ENCODE measurements at regions not wholly inside any gene's neighbourhood (a gene's known extent, or its start where the extent isn't known, plus 50 kb on each side); places are given as distances from the start of the nearest gene placed in this dataset.

DNA sequence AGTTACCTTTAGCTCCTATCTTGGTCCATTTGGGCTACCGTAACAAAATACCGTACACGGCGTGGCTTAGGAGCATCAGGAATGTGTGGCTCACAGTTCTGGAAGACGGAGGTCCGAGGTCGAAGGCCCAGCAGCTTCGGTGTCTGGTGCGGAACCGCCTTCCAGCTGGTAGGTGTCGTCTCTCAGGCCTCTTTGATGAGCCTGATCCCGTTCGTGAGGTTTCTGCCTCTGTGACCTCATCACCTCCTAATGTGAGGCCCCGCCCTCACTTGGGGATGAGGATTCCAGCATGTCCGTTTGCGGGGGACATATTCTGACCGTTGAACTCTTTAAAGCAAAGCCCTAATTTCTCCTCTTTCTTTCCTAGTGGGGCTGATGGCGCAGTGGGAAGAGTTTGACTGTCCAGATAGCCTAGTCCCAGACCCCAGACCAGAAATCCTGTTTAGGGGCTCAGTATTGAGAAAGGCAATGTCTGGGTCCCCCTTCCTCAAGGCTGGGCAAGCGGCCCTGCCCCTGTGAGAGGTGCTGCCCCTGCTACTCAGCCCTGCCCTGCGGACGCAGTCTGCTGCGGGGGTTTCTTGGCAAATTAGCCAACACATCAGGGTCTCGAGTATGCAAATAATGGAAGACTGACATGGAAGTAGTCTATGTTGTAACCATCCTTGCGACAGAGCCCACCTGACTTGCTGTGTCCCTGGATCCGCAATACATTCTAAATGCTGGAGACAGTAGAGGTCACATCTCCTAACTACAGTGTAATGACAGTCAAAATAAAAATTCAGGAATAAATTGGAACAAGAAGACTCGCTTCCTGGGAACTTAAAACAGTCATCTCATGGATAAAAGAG, 128.0 kb downstream of the ASB1 start:
- TF ChIP-seq, protein P1, sequence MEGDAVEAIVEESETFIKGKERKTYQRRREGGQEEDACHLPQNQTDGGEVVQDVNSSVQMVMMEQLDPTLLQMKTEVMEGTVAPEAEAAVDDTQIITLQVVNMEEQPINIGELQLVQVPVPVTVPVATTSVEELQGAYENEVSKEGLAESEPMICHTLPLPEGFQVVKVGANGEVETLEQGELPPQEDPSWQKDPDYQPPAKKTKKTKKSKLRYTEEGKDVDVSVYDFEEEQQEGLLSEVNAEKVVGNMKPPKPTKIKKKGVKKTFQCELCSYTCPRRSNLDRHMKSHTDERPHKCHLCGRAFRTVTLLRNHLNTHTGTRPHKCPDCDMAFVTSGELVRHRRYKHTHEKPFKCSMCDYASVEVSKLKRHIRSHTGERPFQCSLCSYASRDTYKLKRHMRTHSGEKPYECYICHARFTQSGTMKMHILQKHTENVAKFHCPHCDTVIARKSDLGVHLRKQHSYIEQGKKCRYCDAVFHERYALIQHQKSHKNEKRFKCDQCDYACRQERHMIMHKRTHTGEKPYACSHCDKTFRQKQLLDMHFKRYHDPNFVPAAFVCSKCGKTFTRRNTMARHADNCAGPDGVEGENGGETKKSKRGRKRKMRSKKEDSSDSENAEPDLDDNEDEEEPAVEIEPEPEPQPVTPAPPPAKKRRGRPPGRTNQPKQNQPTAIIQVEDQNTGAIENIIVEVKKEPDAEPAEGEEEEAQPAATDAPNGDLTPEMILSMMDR (tag by site-specific recombination; IDR thresholded peaks at IDR 0.05) = no peak
- TF ChIP-seq ZNF202 (tag by site-specific recombination; IDR thresholded peaks at IDR 0.05; ENCODE audit: borderline replicate concordance) (no peak), TCF7L2 (IDR thresholded peaks at IDR 0.05; ENCODE audit: borderline replicate concordance, low read depth, low read length) (no peak), SETDB1 (IDR thresholded peaks at IDR 0.05; ENCODE audit: insufficient read length, low read length) (no peak), KLF8 (tag by site-specific recombination; IDR thresholded peaks at IDR 0.05) (no peak), ZNF248 (tag by site-specific recombination; IDR thresholded peaks at IDR 0.05) (no peak), ZNF274 (IDR thresholded peaks at IDR 0.05; ENCODE audit: low read length) (no peak), ZNF274 (tag by site-specific recombination; IDR thresholded peaks at IDR 0.05; ENCODE audit: borderline replicate concordance) (no peak), ZSCAN23 (tag by site-specific recombination; IDR thresholded peaks at IDR 0.05) (no peak), KLF1 (tag by site-specific recombination; IDR thresholded peaks at IDR 0.05) (no peak), ZNF169 (tag by site-specific recombination; IDR thresholded peaks at IDR 0.05) (no peak), ZNF302 (tag by site-specific recombination; IDR thresholded peaks at IDR 0.05; ENCODE audit: low read depth) (no peak)
- TF ChIP-seq, protein P2, sequence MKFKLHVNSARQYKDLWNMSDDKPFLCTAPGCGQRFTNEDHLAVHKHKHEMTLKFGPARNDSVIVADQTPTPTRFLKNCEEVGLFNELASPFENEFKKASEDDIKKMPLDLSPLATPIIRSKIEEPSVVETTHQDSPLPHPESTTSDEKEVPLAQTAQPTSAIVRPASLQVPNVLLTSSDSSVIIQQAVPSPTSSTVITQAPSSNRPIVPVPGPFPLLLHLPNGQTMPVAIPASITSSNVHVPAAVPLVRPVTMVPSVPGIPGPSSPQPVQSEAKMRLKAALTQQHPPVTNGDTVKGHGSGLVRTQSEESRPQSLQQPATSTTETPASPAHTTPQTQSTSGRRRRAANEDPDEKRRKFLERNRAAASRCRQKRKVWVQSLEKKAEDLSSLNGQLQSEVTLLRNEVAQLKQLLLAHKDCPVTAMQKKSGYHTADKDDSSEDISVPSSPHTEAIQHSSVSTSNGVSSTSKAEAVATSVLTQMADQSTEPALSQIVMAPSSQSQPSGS (tag by site-specific recombination; IDR thresholded peaks at IDR 0.05; ENCODE audit: low read depth) = no peak
- TF ChIP-seq, protein P3, sequence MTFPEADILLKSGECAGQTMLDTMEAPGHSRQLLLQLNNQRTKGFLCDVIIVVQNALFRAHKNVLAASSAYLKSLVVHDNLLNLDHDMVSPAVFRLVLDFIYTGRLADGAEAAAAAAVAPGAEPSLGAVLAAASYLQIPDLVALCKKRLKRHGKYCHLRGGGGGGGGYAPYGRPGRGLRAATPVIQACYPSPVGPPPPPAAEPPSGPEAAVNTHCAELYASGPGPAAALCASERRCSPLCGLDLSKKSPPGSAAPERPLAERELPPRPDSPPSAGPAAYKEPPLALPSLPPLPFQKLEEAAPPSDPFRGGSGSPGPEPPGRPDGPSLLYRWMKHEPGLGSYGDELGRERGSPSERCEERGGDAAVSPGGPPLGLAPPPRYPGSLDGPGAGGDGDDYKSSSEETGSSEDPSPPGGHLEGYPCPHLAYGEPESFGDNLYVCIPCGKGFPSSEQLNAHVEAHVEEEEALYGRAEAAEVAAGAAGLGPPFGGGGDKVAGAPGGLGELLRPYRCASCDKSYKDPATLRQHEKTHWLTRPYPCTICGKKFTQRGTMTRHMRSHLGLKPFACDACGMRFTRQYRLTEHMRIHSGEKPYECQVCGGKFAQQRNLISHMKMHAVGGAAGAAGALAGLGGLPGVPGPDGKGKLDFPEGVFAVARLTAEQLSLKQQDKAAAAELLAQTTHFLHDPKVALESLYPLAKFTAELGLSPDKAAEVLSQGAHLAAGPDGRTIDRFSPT (tag by site-specific recombination; IDR thresholded peaks at IDR 0.05) = no peak
- TF ChIP-seq, protein P4, sequence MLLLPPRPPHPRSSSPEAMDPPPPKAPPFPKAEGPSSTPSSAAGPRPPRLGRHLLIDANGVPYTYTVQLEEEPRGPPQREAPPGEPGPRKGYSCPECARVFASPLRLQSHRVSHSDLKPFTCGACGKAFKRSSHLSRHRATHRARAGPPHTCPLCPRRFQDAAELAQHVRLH (tag by site-specific recombination; IDR thresholded peaks at IDR 0.05) = no peak
